WTC11 (cell line): ENCODE measurements at regions not wholly inside any gene's neighbourhood (a gene's known extent, or its start where the extent isn't known, plus 50 kb on each side); places are given as distances from the start of the nearest gene placed in this dataset.

Experiments used
- ATF6 ChIP-seq: sonication (generic); formaldehyde crosslinking; IDR thresholded peaks from 2 replicates; pipeline ENCODE4 v1.8.1; 2023; ENCODE audit warnings: mild to moderate bottlenecking, missing genetic modification reagents
- CBFB ChIP-seq: sonication (generic); formaldehyde crosslinking; IDR thresholded peaks from 2 replicates; pipeline ENCODE4 v1.8.1; 2022; ENCODE audit warnings: mild to moderate bottlenecking, low read depth, missing genetic modification reagents
- CREB1 ChIP-seq: sonication (generic); formaldehyde crosslinking; IDR thresholded peaks from 2 replicates; pipeline ENCODE4 v1.8.0; 2023; ENCODE audit warnings: mild to moderate bottlenecking, missing genetic modification reagents
- CTCF ChIP-seq: fragments of 200-600 bp; IDR thresholded peaks from 2 replicates; pipeline ENCODE4 v1.8.0; 2022; ENCODE audit warnings: antibody characterized with exemption
- HMGXB4 ChIP-seq: sonication (generic); formaldehyde crosslinking; IDR thresholded peaks from 2 replicates; pipeline ENCODE4 v1.8.1; 2023; ENCODE audit warnings: mild to moderate bottlenecking, moderate library complexity, missing genetic modification reagents
- NFYB ChIP-seq: sonication (generic); formaldehyde crosslinking; conservative IDR thresholded peaks from 2 replicates; pipeline ENCODE4 v1.8.0; 2022; ENCODE audit warnings: low read depth, missing genetic modification reagents
- SMAD3 ChIP-seq: sonication (generic); formaldehyde crosslinking; IDR thresholded peaks from 2 replicates; pipeline ENCODE4 v1.8.0; 2022; ENCODE audit warnings: missing genetic modification reagents, mild to moderate bottlenecking, borderline replicate concordance
- SMAD4 ChIP-seq: sonication (generic); formaldehyde crosslinking; IDR thresholded peaks from 2 replicates; pipeline ENCODE4 v1.8.0; 2022; ENCODE audit warnings: mild to moderate bottlenecking, missing genetic modification reagents
- TEAD4 ChIP-seq: sonication (generic); formaldehyde crosslinking; IDR thresholded peaks from 2 replicates; pipeline ENCODE4 v1.8.0; 2022; ENCODE audit warnings: mild to moderate bottlenecking, missing genetic modification reagents
- TF ChIP-seq, protein P1 (sequence below): sonication (generic); formaldehyde crosslinking; IDR thresholded peaks from 2 replicates; pipeline ENCODE4 v1.8.1; 2022; ENCODE audit warnings: low read depth, mild to moderate bottlenecking, moderate library complexity, missing genetic modification reagents, borderline replicate concordance
- TF ChIP-seq, protein P2 (sequence below): sonication (generic); formaldehyde crosslinking; conservative IDR thresholded peaks from 2 replicates; pipeline ENCODE4 v1.8.1; 2022; ENCODE audit warnings: mild to moderate bottlenecking, missing genetic modification reagents
- TF ChIP-seq, protein P3 (sequence below): sonication (generic); formaldehyde crosslinking; IDR thresholded peaks from 2 replicates; pipeline ENCODE4 v1.8.1; 2022; ENCODE audit warnings: low read depth, missing genetic modification reagents, borderline replicate concordance

GRCh38 chr2:234302664-234302991, 194.3 kb downstream of the ARL4C start:
- TF ChIP-seq TEAD4 (no peak), CBFB (CRISPR knock-in tag) (no peak), SMAD4 (no peak), CTCF (no peak), ATF6 (CRISPR knock-in tag) (no peak), SMAD3 (CRISPR knock-in tag) (no peak), CREB1 (CRISPR knock-in tag) (no peak), HMGXB4 (no peak), NFYB (no peak)
- TF ChIP-seq, protein P1, sequence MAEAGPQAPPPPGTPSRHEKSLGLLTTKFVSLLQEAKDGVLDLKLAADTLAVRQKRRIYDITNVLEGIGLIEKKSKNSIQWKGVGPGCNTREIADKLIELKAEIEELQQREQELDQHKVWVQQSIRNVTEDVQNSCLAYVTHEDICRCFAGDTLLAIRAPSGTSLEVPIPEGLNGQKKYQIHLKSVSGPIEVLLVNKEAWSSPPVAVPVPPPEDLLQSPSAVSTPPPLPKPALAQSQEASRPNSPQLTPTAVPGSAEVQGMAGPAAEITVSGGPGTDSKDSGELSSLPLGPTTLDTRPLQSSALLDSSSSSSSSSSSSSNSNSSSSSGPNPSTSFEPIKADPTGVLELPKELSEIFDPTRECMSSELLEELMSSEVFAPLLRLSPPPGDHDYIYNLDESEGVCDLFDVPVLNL (CRISPR knock-in tag): no peak
- TF ChIP-seq, protein P2, sequence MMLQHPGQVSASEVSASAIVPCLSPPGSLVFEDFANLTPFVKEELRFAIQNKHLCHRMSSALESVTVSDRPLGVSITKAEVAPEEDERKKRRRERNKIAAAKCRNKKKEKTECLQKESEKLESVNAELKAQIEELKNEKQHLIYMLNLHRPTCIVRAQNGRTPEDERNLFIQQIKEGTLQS (CRISPR knock-in tag): no peak
- TF ChIP-seq, protein P3, sequence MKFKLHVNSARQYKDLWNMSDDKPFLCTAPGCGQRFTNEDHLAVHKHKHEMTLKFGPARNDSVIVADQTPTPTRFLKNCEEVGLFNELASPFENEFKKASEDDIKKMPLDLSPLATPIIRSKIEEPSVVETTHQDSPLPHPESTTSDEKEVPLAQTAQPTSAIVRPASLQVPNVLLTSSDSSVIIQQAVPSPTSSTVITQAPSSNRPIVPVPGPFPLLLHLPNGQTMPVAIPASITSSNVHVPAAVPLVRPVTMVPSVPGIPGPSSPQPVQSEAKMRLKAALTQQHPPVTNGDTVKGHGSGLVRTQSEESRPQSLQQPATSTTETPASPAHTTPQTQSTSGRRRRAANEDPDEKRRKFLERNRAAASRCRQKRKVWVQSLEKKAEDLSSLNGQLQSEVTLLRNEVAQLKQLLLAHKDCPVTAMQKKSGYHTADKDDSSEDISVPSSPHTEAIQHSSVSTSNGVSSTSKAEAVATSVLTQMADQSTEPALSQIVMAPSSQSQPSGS (CRISPR knock-in tag): no peak
